Activated naive CD8-positive, alpha-beta T cell treated with anti-CD3 and anti-CD28 coated beads for 36 hours (primary cell): ENCODE measurements at regions not wholly inside any gene's neighbourhood (a gene's known extent, or its start where the extent isn't known, plus 50 kb on each side); places are given as distances from the start of the nearest gene placed in this dataset.
"Not testable (repeated sequence)": the region's sequence is repeated elsewhere in the genome, so short reads cannot be mapped to it uniquely, and the experiment has no call there.

Experiments
- DNase-seq: peaks from one replicate; pipeline ENCODE4 v3.0.0; 2021
- H3K27ac Mint-ChIP-seq: one replicate; pipeline ENCODE4 v1.8.0; 2022; ENCODE audit warnings: mild to moderate bottlenecking, moderate library complexity, mixed read lengths
- H3K27me3 Mint-ChIP-seq: one replicate; pipeline ENCODE4 v1.8.0; 2022; ENCODE audit warnings: mild to moderate bottlenecking, mixed read lengths
- H3K36me3 Mint-ChIP-seq: one replicate; pipeline ENCODE4 v1.8.0; 2021; ENCODE audit warnings: mild to moderate bottlenecking, mixed read lengths
- H3K4me1 Mint-ChIP-seq: one replicate; pipeline ENCODE4 v1.8.0; 2021; ENCODE audit warnings: mixed read lengths
- H3K4me3 Mint-ChIP-seq: one replicate; pipeline ENCODE4 v1.8.0; 2022; ENCODE audit warnings: mild to moderate bottlenecking, moderate library complexity, mixed read lengths
- H3K9me3 Mint-ChIP-seq: one replicate; pipeline ENCODE4 v1.8.0; 2022; ENCODE audit warnings: mixed read lengths

GRCh38 chr21:38909929-38910328, 104.2 kb downstream of the ETS2 start:
- H3K27me3 Mint-ChIP-seq: no peaks in the 10 kb centered on the region
- no peak for DNase-seq
- no peaks in the 10 kb centered on the region for H3K36me3 Mint-ChIP-seq
- no peak overlapping the region for H3K27ac Mint-ChIP-seq
- no peaks in the 10 kb centered on the region for H3K9me3 Mint-ChIP-seq
- H3K4me3 Mint-ChIP-seq: no peak overlapping the region
- no peaks in the 10 kb centered on the region for H3K4me1 Mint-ChIP-seq

GRCh38 chr21:38909109-38909508, 103.4 kb downstream of the ETS2 start:
- H3K9me3 Mint-ChIP-seq: no peaks in the 10 kb centered on the region
- no peak for DNase-seq
- H3K27ac Mint-ChIP-seq: no peak overlapping the region
- no peak overlapping the region for H3K4me3 Mint-ChIP-seq
- H3K36me3 Mint-ChIP-seq: no peaks in the 10 kb centered on the region
- H3K27me3 Mint-ChIP-seq: no peaks in the 10 kb centered on the region
- H3K4me1 Mint-ChIP-seq: no peaks in the 10 kb centered on the region

GRCh38 chr21:38908537-38908936, 102.8 kb downstream of the ETS2 start:
- H3K36me3 Mint-ChIP-seq: no peaks in the 10 kb centered on the region
- no peaks in the 10 kb centered on the region for H3K4me1 Mint-ChIP-seq
- H3K9me3 Mint-ChIP-seq: no peaks in the 10 kb centered on the region
- H3K27me3 Mint-ChIP-seq: no peaks in the 10 kb centered on the region
- H3K27ac Mint-ChIP-seq: no peak overlapping the region
- no peak overlapping the region for H3K4me3 Mint-ChIP-seq
- no peak for DNase-seq

- H3K4me1 Mint-ChIP-seq: no peaks in the 10 kb centered on the region
- peaks cover 2% of the 10 kb centered on the region for H3K9me3 Mint-ChIP-seq
- H3K4me3 Mint-ChIP-seq: no peak overlapping the region
- DNase-seq: no peak
- H3K27ac Mint-ChIP-seq: no peak overlapping the region
- H3K27me3 Mint-ChIP-seq: no peaks in the 10 kb centered on the region
- no peaks in the 10 kb centered on the region for H3K36me3 Mint-ChIP-seq
These were observed 100.0 kb downstream of the ETS2 start for GRCh38 chr21:38905752-38906151.

- no peaks in the 10 kb centered on the region for H3K4me1 Mint-ChIP-seq
- DNase-seq: no peak
- no peak overlapping the region for H3K27ac Mint-ChIP-seq
- no peaks in the 10 kb centered on the region for H3K36me3 Mint-ChIP-seq
- peaks cover 2% of the 10 kb centered on the region for H3K9me3 Mint-ChIP-seq
- no peak overlapping the region for H3K4me3 Mint-ChIP-seq
- H3K27me3 Mint-ChIP-seq: no peaks in the 10 kb centered on the region
These were observed 99.6 kb downstream of the ETS2 start for GRCh38 chr21:38905328-38905727.

GRCh38 chr21:38903690-38904139, 98.0 kb downstream of the ETS2 start:
- Mint-ChIP-seq H3K9me3 (peaks cover 5% of the 10 kb centered on the region), H3K4me3 (no peak overlapping the region), H3K36me3 (no peaks in the 10 kb centered on the region), H3K4me1 (no peaks in the 10 kb centered on the region), H3K27me3 (no peaks in the 10 kb centered on the region), H3K27ac (no peak overlapping the region)
- DNase-seq: no peak

GRCh38 chr21:38902608-38903445, 97.1 kb downstream of the ETS2 start:
- no peak overlapping the region for H3K27ac Mint-ChIP-seq
- H3K9me3 Mint-ChIP-seq: peaks cover 5% of the 10 kb centered on the region
- H3K27me3 Mint-ChIP-seq: no peaks in the 10 kb centered on the region
- no peaks in the 10 kb centered on the region for H3K4me1 Mint-ChIP-seq
- no peaks in the 10 kb centered on the region for H3K36me3 Mint-ChIP-seq
- H3K4me3 Mint-ChIP-seq: no peak overlapping the region
- no peak for DNase-seq

GRCh38 chr21:38900499-38900898, 94.8 kb downstream of the ETS2 start:
- Mint-ChIP-seq H3K4me3 (no peak overlapping the region), H3K36me3 (no peaks in the 10 kb centered on the region), H3K9me3 (peaks cover 5% of the 10 kb centered on the region), H3K27ac (no peak overlapping the region), H3K27me3 (peaks cover 3% of the 10 kb centered on the region), H3K4me1 (no peaks in the 10 kb centered on the region)
- DNase-seq: no peak

GRCh38 chr21:38899985-38900384, 94.3 kb downstream of the ETS2 start:
- H3K36me3 Mint-ChIP-seq, H3K9me3 Mint-ChIP-seq, H3K4me1 Mint-ChIP-seq, H3K27ac Mint-ChIP-seq, DNase-seq, H3K4me3 Mint-ChIP-seq, H3K27me3 Mint-ChIP-seq: not testable (repeated sequence)

GRCh38 chr21:38899277-38899947, 93.7 kb downstream of the ETS2 start:
- H3K27ac Mint-ChIP-seq: no peak overlapping the region
- DNase-seq: no peak
- peaks cover 9% of the 10 kb centered on the region for H3K27me3 Mint-ChIP-seq
- no peak overlapping the region for H3K4me3 Mint-ChIP-seq
- no peaks in the 10 kb centered on the region for H3K4me1 Mint-ChIP-seq
- H3K36me3 Mint-ChIP-seq: no peaks in the 10 kb centered on the region
- peaks cover 5% of the 10 kb centered on the region for H3K9me3 Mint-ChIP-seq

- H3K4me1 Mint-ChIP-seq: no peaks in the 10 kb centered on the region
- H3K36me3 Mint-ChIP-seq: no peaks in the 10 kb centered on the region
- H3K27ac Mint-ChIP-seq: no peak overlapping the region
- H3K27me3 Mint-ChIP-seq: peaks cover 10% of the 10 kb centered on the region
- DNase-seq: no peak
- H3K9me3 Mint-ChIP-seq: peaks cover 5% of the 10 kb centered on the region
- no peak overlapping the region for H3K4me3 Mint-ChIP-seq
These were observed 92.8 kb downstream of the ETS2 start for GRCh38 chr21:38898422-38899096.

- Mint-ChIP-seq H3K4me3 (no peak overlapping the region), H3K27me3 (peaks cover 17% of the 10 kb centered on the region), H3K9me3 (peaks cover 5% of the 10 kb centered on the region), H3K27ac (no peak overlapping the region), H3K4me1 (no peaks in the 10 kb centered on the region), H3K36me3 (no peaks in the 10 kb centered on the region)
- no peak for DNase-seq
These were observed 92.0 kb downstream of the ETS2 start for GRCh38 chr21:38897532-38898421.

- H3K27me3 Mint-ChIP-seq: peaks cover 25% of the 10 kb centered on the region
- H3K36me3 Mint-ChIP-seq: peaks cover 1% of the 10 kb centered on the region
- no peak overlapping the region for H3K27ac Mint-ChIP-seq
- no peak for DNase-seq
- peaks cover 1% of the 10 kb centered on the region for H3K4me1 Mint-ChIP-seq
- H3K9me3 Mint-ChIP-seq: peaks cover 1% of the 10 kb centered on the region
- H3K4me3 Mint-ChIP-seq: no peak overlapping the region
These were observed 89.2 kb downstream of the ETS2 start for GRCh38 chr21:38894899-38895298.

- peaks cover 14% of the 10 kb centered on the region for H3K9me3 Mint-ChIP-seq
- no peak overlapping the region for H3K4me3 Mint-ChIP-seq
- H3K36me3 Mint-ChIP-seq: peaks cover 6% of the 10 kb centered on the region
- H3K27ac Mint-ChIP-seq: no peak overlapping the region
- peaks cover 29% of the 10 kb centered on the region for H3K27me3 Mint-ChIP-seq
- DNase-seq: no peak
- peaks cover 1% of the 10 kb centered on the region for H3K4me1 Mint-ChIP-seq
These were observed 83.3 kb downstream of the ETS2 start for GRCh38 chr21:38888991-38889561.
